LHCN-M2 (cell line): ENCODE measurements at regions not wholly inside any gene's neighbourhood (a gene's known extent, or its start where the extent isn't known, plus 50 kb on each side); places are given as distances from the start of the nearest gene placed in this dataset.
"Not testable (repeated sequence)": the region's sequence is repeated elsewhere in the genome, so short reads cannot be mapped to it uniquely, and the experiment has no call there.

Experiments
- DNase-seq: peaks from one replicate; pipeline ENCODE4 v3.0.0-alpha.2; 2012; ENCODE audit warnings: low read depth

GRCh38 chr4:86413426-86413825, 53.6 kb upstream of the MAPK10 start:
- DNase-seq: not testable (repeated sequence)

- peak; percentile 30 for DNase-seq
These were observed 54.8 kb upstream of the MAPK10 start for GRCh38 chr4:86414686-86415085.

GRCh38 chr4:86416081-86416480, 56.2 kb upstream of the MAPK10 start:
- no peak for DNase-seq

- DNase-seq: no peak
These were observed 61.6 kb upstream of the MAPK10 start for GRCh38 chr4:86421461-86421860.

GRCh38 chr4:86431543-86432116, 71.8 kb upstream of the MAPK10 start:
- no peak for DNase-seq

GRCh38 chr4:86432559-86433134, 72.8 kb upstream of the MAPK10 start:
- no peak for DNase-seq

- no peak for DNase-seq
These were observed 79.4 kb upstream of the MAPK10 start for GRCh38 chr4:86439293-86439692.

GRCh38 chr4:86441175-86441936, 81.5 kb upstream of the MAPK10 start:
- no peak for DNase-seq

GRCh38 chr4:86442881-86443280, 83.0 kb upstream of the MAPK10 start:
- DNase-seq: no peak

- no peak for DNase-seq
These were observed 83.6 kb upstream of the MAPK10 start for GRCh38 chr4:86443495-86443894.

GRCh38 chr4:86446996-86447395, 87.1 kb upstream of the MAPK10 start:
- no peak for DNase-seq

GRCh38 chr4:86448871-86449270, 89.0 kb upstream of the MAPK10 start:
- no peak for DNase-seq

GRCh38 chr4:86449746-86450588, 90.1 kb upstream of the MAPK10 start:
- DNase-seq: no peak

- DNase-seq: no peak
These were observed 91.0 kb upstream of the MAPK10 start for GRCh38 chr4:86450861-86451260.

- DNase-seq: peak; percentile 26
These were observed 91.9 kb upstream of the MAPK10 start for GRCh38 chr4:86451560-86452330.

GRCh38 chr4:86452422-86452891, 92.6 kb upstream of the MAPK10 start:
- peak; percentile 54 for DNase-seq

GRCh38 chr4:86452924-86453531, 93.2 kb upstream of the MAPK10 start:
- DNase-seq: peak; percentile 66

- DNase-seq: peak; percentile 52
These were observed 93.8 kb upstream of the MAPK10 start for GRCh38 chr4:86453611-86454072.

- no peak for DNase-seq
These were observed 102.0 kb upstream of the MAPK10 start for GRCh38 chr4:86461849-86462248.

- DNase-seq: no peak
These were observed 112.6 kb upstream of the MAPK10 start for GRCh38 chr4:86472377-86473019.
